ENCODE measurements at regions not wholly inside any gene's neighbourhood (a gene's known extent, or its start where the extent isn't known, plus 50 kb on each side); places are given as distances from the start of the nearest gene placed in this dataset.

GRCh38 chr5:145341842-145342241, 493.3 kb downstream of the PRELID2 start:
- no peak overlapping the region for H3K4me3 ChIP-seq
- H3K27ac ChIP-seq = no peak overlapping the region
- no peaks in the 10 kb centered on the region for H3K9me3 ChIP-seq
- intact Hi-C loops (cut with DNase I) = no loop called here
- no peak for DNase-seq (ENCODE audit: extremely low spot score in 2 of 2)
- no peak for TF ChIP-seq POLR2AphosphoS5 (IDR thresholded peaks at IDR 0.05; ENCODE audit: insufficient read depth in 1 of 2, low read depth in 1 of 2)
- TF ChIP-seq, protein P1, sequence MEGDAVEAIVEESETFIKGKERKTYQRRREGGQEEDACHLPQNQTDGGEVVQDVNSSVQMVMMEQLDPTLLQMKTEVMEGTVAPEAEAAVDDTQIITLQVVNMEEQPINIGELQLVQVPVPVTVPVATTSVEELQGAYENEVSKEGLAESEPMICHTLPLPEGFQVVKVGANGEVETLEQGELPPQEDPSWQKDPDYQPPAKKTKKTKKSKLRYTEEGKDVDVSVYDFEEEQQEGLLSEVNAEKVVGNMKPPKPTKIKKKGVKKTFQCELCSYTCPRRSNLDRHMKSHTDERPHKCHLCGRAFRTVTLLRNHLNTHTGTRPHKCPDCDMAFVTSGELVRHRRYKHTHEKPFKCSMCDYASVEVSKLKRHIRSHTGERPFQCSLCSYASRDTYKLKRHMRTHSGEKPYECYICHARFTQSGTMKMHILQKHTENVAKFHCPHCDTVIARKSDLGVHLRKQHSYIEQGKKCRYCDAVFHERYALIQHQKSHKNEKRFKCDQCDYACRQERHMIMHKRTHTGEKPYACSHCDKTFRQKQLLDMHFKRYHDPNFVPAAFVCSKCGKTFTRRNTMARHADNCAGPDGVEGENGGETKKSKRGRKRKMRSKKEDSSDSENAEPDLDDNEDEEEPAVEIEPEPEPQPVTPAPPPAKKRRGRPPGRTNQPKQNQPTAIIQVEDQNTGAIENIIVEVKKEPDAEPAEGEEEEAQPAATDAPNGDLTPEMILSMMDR (IDR thresholded peaks at IDR 0.05) = no peak
- no peak for TF ChIP-seq POLR2A (IDR thresholded peaks at IDR 0.05)
- no peaks in the 10 kb centered on the region for H3K36me3 ChIP-seq
- H3K4me1 ChIP-seq = no peaks in the 10 kb centered on the region
- H3K27me3 ChIP-seq = no peaks in the 10 kb centered on the region

- Histone ChIP-seq H3K4me1 (no peaks in the 10 kb centered on the region), H3K4me3 (no peak overlapping the region), H3K27ac (no peak overlapping the region), H3K9me3 (no peaks in the 10 kb centered on the region), H3K27me3 (no peaks in the 10 kb centered on the region), H3K36me3 (no peaks in the 10 kb centered on the region)
- TF ChIP-seq POLR2AphosphoS5 (IDR thresholded peaks at IDR 0.05; ENCODE audit: insufficient read depth in 1 of 2, low read depth in 1 of 2) (no peak), POLR2A (IDR thresholded peaks at IDR 0.05) (no peak)
- TF ChIP-seq, protein P1 (IDR thresholded peaks at IDR 0.05) = no peak
- no peak for DNase-seq (ENCODE audit: extremely low spot score in 2 of 2)
- intact Hi-C loops (cut with DNase I) = no loop called here
Observed at GRCh38 chr5:145340099-145340498, 495.0 kb downstream of the PRELID2 start.

DNA sequence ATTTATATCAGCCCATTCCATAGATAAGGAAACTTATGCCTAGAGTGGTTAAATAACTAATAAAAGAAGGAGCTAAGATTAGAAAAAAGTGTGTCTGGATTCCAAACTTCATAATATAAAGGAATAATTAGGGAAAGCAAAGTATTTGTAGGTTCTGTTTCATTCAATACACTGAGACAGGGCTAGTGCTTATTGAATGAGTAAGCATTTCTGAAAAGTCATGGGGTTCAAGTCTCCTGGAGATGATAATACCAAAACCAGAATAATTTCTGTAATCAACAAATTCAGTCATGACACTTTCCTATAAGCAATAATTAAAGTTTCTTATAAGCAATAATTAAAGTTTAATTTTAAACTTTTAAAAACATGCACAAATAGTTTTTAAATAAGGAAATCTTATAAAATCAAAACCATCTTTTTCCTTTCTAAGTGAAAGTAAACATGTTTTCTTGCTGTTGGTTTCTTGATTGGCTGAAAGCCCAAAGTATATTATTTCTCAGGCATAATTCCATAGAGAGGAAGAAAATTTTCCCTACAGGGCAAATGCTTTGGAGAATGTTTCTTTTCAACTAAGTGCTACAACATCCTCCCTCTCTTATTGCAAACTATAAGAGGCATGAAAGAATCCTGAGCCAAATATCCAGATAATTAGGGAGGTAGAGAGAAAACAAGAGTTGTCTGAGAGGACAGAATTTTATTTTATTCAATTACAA, 510.2 kb downstream of the PRELID2 start:
- Histone ChIP-seq H3K4me3 (no peak overlapping the region), H3K27me3 (no peaks in the 10 kb centered on the region), H3K9me3 (peaks cover 3% of the 10 kb centered on the region), H3K4me1 (no peaks in the 10 kb centered on the region), H3K27ac (no peak overlapping the region), H3K36me3 (no peaks in the 10 kb centered on the region)
- intact Hi-C loops (cut with DNase I) = no loop called here
- TF ChIP-seq POLR2AphosphoS5 (IDR thresholded peaks at IDR 0.05; ENCODE audit: insufficient read depth in 1 of 2, low read depth in 1 of 2) (no peak), POLR2A (IDR thresholded peaks at IDR 0.05) (no peak)
- TF ChIP-seq, protein P1 (IDR thresholded peaks at IDR 0.05) = no peak
- no peak for DNase-seq (ENCODE audit: extremely low spot score in 2 of 2)

DNA sequence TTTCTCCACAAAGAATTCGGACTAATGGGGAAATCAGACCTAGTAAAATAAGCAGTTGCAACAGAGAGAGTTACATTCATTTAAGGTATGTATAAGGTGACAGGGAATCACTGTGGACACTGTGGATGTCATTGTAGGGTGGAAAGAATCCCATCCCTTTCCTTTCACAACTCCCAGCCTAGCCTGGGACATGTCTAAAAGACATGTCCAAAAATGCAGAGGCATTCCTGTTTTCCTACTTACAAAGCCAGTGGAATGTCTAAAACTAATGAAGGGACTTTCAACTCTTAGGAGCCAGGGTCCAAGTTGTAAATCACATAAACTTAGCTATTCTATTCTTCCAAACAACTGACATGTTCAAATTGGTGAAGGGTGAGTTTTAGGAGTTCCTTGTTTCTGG, 511.0 kb downstream of the PRELID2 start:
- Histone ChIP-seq H3K4me3 (no peak overlapping the region), H3K36me3 (no peaks in the 10 kb centered on the region)
- intact Hi-C loops (cut with DNase I) = no loop called here

DNA sequence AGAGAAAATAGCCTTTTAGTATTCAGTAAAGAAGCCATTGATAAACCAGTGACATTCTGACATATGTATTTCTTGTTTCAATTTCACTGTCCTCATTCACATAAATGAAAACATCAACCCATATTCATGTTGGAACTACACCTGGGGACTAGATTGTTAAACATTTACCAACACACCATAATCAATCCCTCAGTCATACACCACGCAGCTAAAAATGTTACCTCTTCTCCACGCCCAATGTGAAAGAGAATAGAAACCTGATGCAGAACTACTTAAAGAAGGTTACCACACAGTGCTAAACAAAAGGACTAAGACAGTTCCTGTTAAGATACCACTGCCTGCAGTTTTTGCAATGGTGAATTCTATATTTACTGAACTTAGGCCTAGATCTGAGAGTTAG, 518.9 kb downstream of the PRELID2 start:
- no peaks in the 10 kb centered on the region for H3K27me3 ChIP-seq
- no peaks in the 10 kb centered on the region for H3K36me3 ChIP-seq
- no peak overlapping the region for H3K4me3 ChIP-seq
- H3K9me3 ChIP-seq = no peaks in the 10 kb centered on the region
- no peak overlapping the region for H3K27ac ChIP-seq
- intact Hi-C loops (cut with DNase I) = no loop called here
- TF ChIP-seq POLR2A (IDR thresholded peaks at IDR 0.05) (no peak), POLR2AphosphoS5 (IDR thresholded peaks at IDR 0.05; ENCODE audit: insufficient read depth in 1 of 2, low read depth in 1 of 2) (no peak)
- TF ChIP-seq, protein P1 (IDR thresholded peaks at IDR 0.05) = no peak
- no peaks in the 10 kb centered on the region for H3K4me1 ChIP-seq
- DNase-seq (ENCODE audit: extremely low spot score in 2 of 2) = no peak

More for the DNA sequence above, 511.0 kb downstream of the PRELID2 start:
- no peaks in the 10 kb centered on the region for H3K27me3 ChIP-seq
- peaks cover 3% of the 10 kb centered on the region for H3K9me3 ChIP-seq
- no peaks in the 10 kb centered on the region for H3K4me1 ChIP-seq
- TF ChIP-seq, protein P1 (IDR thresholded peaks at IDR 0.05) = no peak
- TF ChIP-seq POLR2A (IDR thresholded peaks at IDR 0.05) (no peak), POLR2AphosphoS5 (IDR thresholded peaks at IDR 0.05; ENCODE audit: insufficient read depth in 1 of 2, low read depth in 1 of 2) (no peak)
- no peak for DNase-seq (ENCODE audit: extremely low spot score in 2 of 2)
- no peak overlapping the region for H3K27ac ChIP-seq

Measured in vagina (tissue), 2 donors.